H1 (cell line): ENCODE measurements at regions not wholly inside any gene's neighbourhood (a gene's known extent, or its start where the extent isn't known, plus 50 kb on each side); places are given as distances from the start of the nearest gene placed in this dataset.

Experiments
- CEBPB ChIP-seq: IDR thresholded peaks from 2 replicates; pipeline ENCODE4 v1.6.1; 2012; ENCODE audit warnings: low read depth, low read length
- EP300 ChIP-seq, 2 experiments: IDR thresholded peaks; 1 replicate in 1 of 2; 2 replicates in 1 of 2; pipeline ENCODE4 v1.6.1; 2011 to 2012; ENCODE audit warnings: low read depth in 2 of 2, low read length in 2 of 2, mild to moderate bottlenecking in 2 of 2, borderline replicate concordance in 1 of 2, inconsistent platforms in 1 of 2, moderate library complexity in 1 of 2
- EZH2 ChIP-seq: fragments of 200-600 bp; sonication (generic); IDR thresholded peaks from 2 replicates; pipeline ENCODE4 v1.7.1; 2012; ENCODE audit warnings: low read depth, mild to moderate bottlenecking, moderate library complexity, low read length, inconsistent platforms; ENCODE audit not compliant: severe bottlenecking
- GABPA ChIP-seq: IDR thresholded peaks from 2 replicates; pipeline ENCODE4 v1.6.1; 2011; ENCODE audit warnings: mild to moderate bottlenecking, low read length, moderate library complexity, borderline replicate concordance; ENCODE audit not compliant: insufficient read depth
- POLR2A ChIP-seq, 2 experiments: IDR thresholded peaks; 1 replicate in 1 of 2; 2 replicates in 1 of 2; pipeline ENCODE4 v1.6.1; 2011; ENCODE audit warnings: low read depth in 2 of 2, low read length in 2 of 2, mild to moderate bottlenecking in 2 of 2; ENCODE audit errors: control extremely low read depth in 1 of 2
- POLR2AphosphoS5 ChIP-seq: IDR thresholded peaks from 2 replicates; pipeline ENCODE4 v1.6.1; 2011; ENCODE audit warnings: low read depth, low read length
- SP4 ChIP-seq: IDR thresholded peaks from 2 replicates; pipeline ENCODE4 v1.6.1; 2012; ENCODE audit warnings: low read length, inconsistent platforms
- TAF1 ChIP-seq: IDR thresholded peaks from 2 replicates; pipeline ENCODE4 v1.6.1; 2011; ENCODE audit warnings: mild to moderate bottlenecking, low read depth, low read length
- TF ChIP-seq, protein P1 (sequence below): IDR thresholded peaks from 2 replicates; pipeline ENCODE4 v1.6.1; 2012; ENCODE audit warnings: low read length, inconsistent platforms
- TF ChIP-seq, protein P2 (sequence below), 3 experiments: IDR thresholded peaks; 1 replicate in 2 of 3; 2 replicates in 1 of 3; pipeline versions ENCODE4 v1.5.1 to v1.6.1; 2011; ENCODE audit warnings: low read length in 3 of 3, mild to moderate bottlenecking in 3 of 3, inconsistent platforms in 2 of 3, low read depth in 1 of 3, moderate library complexity in 1 of 3; ENCODE audit not compliant: insufficient read depth in 1 of 3; ENCODE audit errors: control extremely low read depth in 1 of 3
- TF ChIP-seq, protein P3 (sequence below): IDR thresholded peaks from 2 replicates; pipeline ENCODE4 v1.6.1; 2011; ENCODE audit warnings: low read depth, mild to moderate bottlenecking, low read length; ENCODE audit not compliant: insufficient read depth

DNA sequence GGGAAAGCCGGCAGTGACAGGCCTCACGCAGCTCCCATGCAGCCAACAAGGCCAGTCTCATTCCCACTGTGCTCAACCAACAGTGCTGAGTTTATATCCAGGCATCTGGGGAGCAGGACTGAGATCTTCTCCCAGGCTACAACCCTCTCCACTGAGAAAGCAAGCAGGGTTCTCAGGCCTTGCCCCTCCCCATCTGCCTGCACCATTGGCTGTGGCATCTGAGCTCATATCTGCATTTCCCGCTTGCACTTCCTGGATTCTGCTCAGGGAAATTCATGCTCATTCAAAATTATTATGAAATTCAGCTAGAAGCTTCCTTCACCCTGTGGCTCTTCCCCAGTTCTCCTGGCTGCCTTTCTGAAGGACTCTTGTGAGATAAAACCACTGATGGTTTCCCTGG, 1029.0 kb downstream of the GRM8 start:
- TF ChIP-seq EP300 (IDR thresholded peaks at IDR 0.05; ENCODE audit: borderline replicate concordance in 1 of 2, low read depth in 2 of 2, low read length in 2 of 2) = no peak
- TF ChIP-seq, protein P1, sequence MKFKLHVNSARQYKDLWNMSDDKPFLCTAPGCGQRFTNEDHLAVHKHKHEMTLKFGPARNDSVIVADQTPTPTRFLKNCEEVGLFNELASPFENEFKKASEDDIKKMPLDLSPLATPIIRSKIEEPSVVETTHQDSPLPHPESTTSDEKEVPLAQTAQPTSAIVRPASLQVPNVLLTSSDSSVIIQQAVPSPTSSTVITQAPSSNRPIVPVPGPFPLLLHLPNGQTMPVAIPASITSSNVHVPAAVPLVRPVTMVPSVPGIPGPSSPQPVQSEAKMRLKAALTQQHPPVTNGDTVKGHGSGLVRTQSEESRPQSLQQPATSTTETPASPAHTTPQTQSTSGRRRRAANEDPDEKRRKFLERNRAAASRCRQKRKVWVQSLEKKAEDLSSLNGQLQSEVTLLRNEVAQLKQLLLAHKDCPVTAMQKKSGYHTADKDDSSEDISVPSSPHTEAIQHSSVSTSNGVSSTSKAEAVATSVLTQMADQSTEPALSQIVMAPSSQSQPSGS = no peak
- TF ChIP-seq, protein P2, sequence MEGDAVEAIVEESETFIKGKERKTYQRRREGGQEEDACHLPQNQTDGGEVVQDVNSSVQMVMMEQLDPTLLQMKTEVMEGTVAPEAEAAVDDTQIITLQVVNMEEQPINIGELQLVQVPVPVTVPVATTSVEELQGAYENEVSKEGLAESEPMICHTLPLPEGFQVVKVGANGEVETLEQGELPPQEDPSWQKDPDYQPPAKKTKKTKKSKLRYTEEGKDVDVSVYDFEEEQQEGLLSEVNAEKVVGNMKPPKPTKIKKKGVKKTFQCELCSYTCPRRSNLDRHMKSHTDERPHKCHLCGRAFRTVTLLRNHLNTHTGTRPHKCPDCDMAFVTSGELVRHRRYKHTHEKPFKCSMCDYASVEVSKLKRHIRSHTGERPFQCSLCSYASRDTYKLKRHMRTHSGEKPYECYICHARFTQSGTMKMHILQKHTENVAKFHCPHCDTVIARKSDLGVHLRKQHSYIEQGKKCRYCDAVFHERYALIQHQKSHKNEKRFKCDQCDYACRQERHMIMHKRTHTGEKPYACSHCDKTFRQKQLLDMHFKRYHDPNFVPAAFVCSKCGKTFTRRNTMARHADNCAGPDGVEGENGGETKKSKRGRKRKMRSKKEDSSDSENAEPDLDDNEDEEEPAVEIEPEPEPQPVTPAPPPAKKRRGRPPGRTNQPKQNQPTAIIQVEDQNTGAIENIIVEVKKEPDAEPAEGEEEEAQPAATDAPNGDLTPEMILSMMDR (IDR thresholded peaks at IDR 0.05; ENCODE audit: control extremely low read depth in 1 of 3, insufficient read depth in 1 of 3, low read depth in 1 of 3, low read length in 3 of 3) = no peak
- TF ChIP-seq GABPA = no peak
- TF ChIP-seq POLR2AphosphoS5 = no peak
- TF ChIP-seq SP4 = no peak
- no peak for TF ChIP-seq EZH2
- no peak for TF ChIP-seq TAF1
- TF ChIP-seq, protein P3, sequence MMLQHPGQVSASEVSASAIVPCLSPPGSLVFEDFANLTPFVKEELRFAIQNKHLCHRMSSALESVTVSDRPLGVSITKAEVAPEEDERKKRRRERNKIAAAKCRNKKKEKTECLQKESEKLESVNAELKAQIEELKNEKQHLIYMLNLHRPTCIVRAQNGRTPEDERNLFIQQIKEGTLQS = no peak
- TF ChIP-seq CEBPB = no peak
- TF ChIP-seq POLR2A (IDR thresholded peaks at IDR 0.05; ENCODE audit: control extremely low read depth in 1 of 2, low read depth in 2 of 2, low read length in 2 of 2) = no peak
